ENCODE measurements at regions not wholly inside any gene's neighbourhood (a gene's known extent, or its start where the extent isn't known, plus 50 kb on each side); places are given as distances from the start of the nearest gene placed in this dataset.

GRCh38 chr18:76592981-76593381, 97.9 kb upstream of the ZNF516 start:
- H3K36me3 Mint-ChIP-seq, result peaks cover 4% of the 10 kb centered on the region; the same call in 1 of the 2 replicates
- TF ChIP-seq ZNF423 (CRISPR knock-in tag; IDR thresholded peaks at IDR 0.05) (no peak), ZNF317 (CRISPR knock-in tag; IDR thresholded peaks at IDR 0.05; ENCODE audit: borderline replicate concordance, low read depth) (no peak), ZMAT4 (CRISPR knock-in tag; IDR thresholded peaks at IDR 0.05) (no peak), NR3C1 (CRISPR knock-in tag; conservative IDR thresholded peaks at IDR 0.05; ENCODE audit: low read depth) (no peak)
- no peak for DNase-seq (ENCODE audit: low spot score)
- peaks cover 9% of the 10 kb centered on the region for H3K9me3 Mint-ChIP-seq
- no peak overlapping the region for H3K4me3 Mint-ChIP-seq
- H3K27me3 Mint-ChIP-seq (ENCODE audit: low read depth), result no peaks in the 10 kb centered on the region
- no peak overlapping the region for H3K27ac Mint-ChIP-seq
- peaks cover 37% of the 10 kb centered on the region for H3K4me1 Mint-ChIP-seq
- ChIA-PET CTCF (interaction anchor here (0.8 kb wide), 2 partner anchors 28 to 94 kb away, joined by 3 read pairs; no protein-coding TSS in a partner anchor), POLR2A (no interaction called here)
- ATAC-seq, result peak; percentile 62

- DNase-seq (ENCODE audit: low spot score) (no peak), ATAC-seq (no peak)
- peaks cover 4% of the 10 kb centered on the region; the same call in 1 of the 2 replicates for H3K36me3 Mint-ChIP-seq
- H3K27me3 Mint-ChIP-seq (ENCODE audit: low read depth), result no peaks in the 10 kb centered on the region
- no peak overlapping the region for H3K27ac Mint-ChIP-seq
- ChIA-PET POLR2A (no interaction called here), CTCF (interaction anchor here (0.7 kb wide), 1 partner anchor 87 kb away, joined by 3 read pairs; no protein-coding TSS in a partner anchor)
- TF ChIP-seq NR1H2 (CRISPR knock-in tag; IDR thresholded peaks at IDR 0.05) (no peak), ZNF263 (CRISPR knock-in tag; IDR thresholded peaks at IDR 0.05; ENCODE audit: low read depth) (peak; percentile 68; the same call in 1 of the 2 replicates), TP53 (CRISPR knock-in tag; IDR thresholded peaks at IDR 0.05) (no peak), ZMAT4 (CRISPR knock-in tag; IDR thresholded peaks at IDR 0.05) (no peak), ZBTB43 (CRISPR knock-in tag; IDR thresholded peaks at IDR 0.05) (no peak), JAZF1 (CRISPR knock-in tag; IDR thresholded peaks at IDR 0.05) (no peak)
- H3K4me3 Mint-ChIP-seq, result no peak overlapping the region
- H3K9me3 Mint-ChIP-seq, result peaks cover 9% of the 10 kb centered on the region
- H3K4me1 Mint-ChIP-seq, result peaks cover 39% of the 10 kb centered on the region
These were observed 97.1 kb upstream of the ZNF516 start for GRCh38 chr18:76592096-76592495.

DNA sequence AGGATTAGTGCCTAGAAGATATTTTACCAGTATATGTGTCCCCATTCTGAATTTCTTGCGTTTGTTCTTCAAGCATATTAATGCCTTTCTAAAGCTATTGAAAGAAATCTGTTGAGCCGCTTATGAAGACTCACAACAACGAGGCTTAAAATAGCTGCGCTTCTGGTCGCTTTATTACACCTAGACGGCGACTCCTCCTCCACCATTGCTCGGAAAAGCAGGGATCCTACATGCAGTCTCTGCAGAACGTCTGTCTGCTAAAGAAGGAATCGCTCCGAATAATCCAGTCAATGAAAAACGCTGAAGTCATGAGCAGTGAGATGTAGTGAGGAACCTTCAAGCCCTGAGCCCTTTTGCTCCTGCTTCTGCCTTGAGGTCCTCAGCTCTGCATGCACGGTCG, 94.8 kb upstream of the ZNF516 start:
- DNase-seq (ENCODE audit: low spot score), result no peak
- TF ChIP-seq ZNF512 (CRISPR knock-in tag; IDR thresholded peaks at IDR 0.05; ENCODE audit: borderline replicate concordance) (no peak), ZNF232 (CRISPR knock-in tag; IDR thresholded peaks at IDR 0.05) (no peak), ERG (CRISPR knock-in tag; IDR thresholded peaks at IDR 0.05) (no peak), GABPB1 (CRISPR knock-in tag; IDR thresholded peaks at IDR 0.05) (no peak), SMAD4 (CRISPR knock-in tag; IDR thresholded peaks at IDR 0.05) (no peak), AR (CRISPR knock-in tag; IDR thresholded peaks at IDR 0.05) (no peak)
- peaks cover 4% of the 10 kb centered on the region; the same call in 1 of the 2 replicates for H3K36me3 Mint-ChIP-seq
- POLR2A ChIA-PET, result no interaction called here
- CTCF ChIA-PET, result interaction anchor here (1.5 to 2.6 kb wide), 2 partner anchors 69 to 191 kb away, joined by 4 to 6 read pairs; no protein-coding TSS in a partner anchor
- ATAC-seq, result no peak
- H3K27ac Mint-ChIP-seq, result no peak overlapping the region
- no peak overlapping the region for H3K4me3 Mint-ChIP-seq
- no peaks in the 10 kb centered on the region for H3K27me3 Mint-ChIP-seq (ENCODE audit: low read depth)
- H3K9me3 Mint-ChIP-seq, result peaks cover 9% of the 10 kb centered on the region
- peaks cover 39% of the 10 kb centered on the region for H3K4me1 Mint-ChIP-seq
